HG03095 (cell line): ENCODE measurements at regions not wholly inside any gene's neighbourhood (a gene's known extent, or its start where the extent isn't known, plus 50 kb on each side); places are given as distances from the start of the nearest gene placed in this dataset.

Experiments used
- ATAC-seq: cut with Tn5 transposase; IDR thresholded peaks from one replicate; pipeline ENCODE4 v1.9.1; 2021; ENCODE audit warnings: moderate library complexity; ENCODE audit not compliant: unreplicated experiment

DNA sequence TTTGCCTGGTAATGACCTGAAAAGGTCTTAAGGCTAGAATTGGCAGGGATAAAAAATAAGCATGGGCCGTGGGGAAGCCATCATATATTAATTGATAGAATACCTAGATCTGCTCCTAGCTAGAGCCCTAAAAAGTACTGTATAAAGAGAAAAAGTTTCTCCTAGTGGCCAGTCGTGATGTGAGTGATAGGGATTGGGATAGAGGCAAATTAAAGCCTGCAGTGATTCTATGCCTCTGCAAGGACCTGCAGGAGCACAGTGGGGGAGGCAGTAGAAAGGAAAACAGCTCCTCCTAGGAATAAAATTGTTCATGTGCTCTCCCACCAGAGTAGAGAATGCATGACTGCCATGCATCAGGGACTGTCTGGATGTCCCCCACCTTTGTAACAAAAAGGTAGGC, 56.2 kb upstream of the FTMT start:
- no peak for ATAC-seq

DNA sequence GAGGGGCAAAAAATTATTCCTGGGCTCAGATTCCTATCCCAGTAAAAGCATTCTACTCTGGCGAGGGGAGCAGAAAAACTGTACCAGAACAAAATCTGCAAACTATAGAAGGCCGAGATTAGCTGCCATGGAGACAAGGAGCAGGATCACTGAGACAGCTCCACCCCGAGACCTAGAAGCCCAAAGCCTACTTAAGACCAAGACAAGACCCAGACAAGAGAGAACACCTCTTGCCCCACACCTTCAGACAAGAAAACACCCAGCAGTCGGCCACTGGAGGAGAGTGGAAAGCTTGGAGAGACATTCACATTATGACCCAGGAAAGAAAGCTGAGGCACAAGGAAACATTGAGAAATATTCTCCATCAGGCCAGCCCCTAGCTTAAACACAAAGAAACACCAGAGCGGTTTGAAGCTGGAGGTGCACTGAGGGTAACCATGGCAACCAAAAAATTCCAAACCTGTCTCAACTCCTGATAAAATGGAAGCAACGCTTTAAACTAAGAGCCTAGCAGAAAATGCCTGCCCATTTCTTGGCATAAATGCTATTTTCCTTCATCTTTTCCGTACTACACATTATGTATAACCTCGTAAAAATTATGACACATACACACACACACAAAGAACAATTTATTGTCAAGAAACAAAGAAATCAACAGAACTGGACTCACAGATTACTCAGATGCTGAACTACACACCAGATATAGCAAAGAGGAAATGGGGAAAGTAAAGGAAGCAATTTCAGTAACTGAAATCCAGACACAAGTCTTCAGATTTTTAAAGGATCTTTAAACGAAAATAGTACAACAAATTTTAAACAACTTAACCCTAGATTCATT, 53.8 kb upstream of the FTMT start:
- no peak for ATAC-seq
